Esophagus squamous epithelium (tissue), 4 donors: ENCODE measurements at regions not wholly inside any gene's neighbourhood (a gene's known extent, or its start where the extent isn't known, plus 50 kb on each side); places are given as distances from the start of the nearest gene placed in this dataset.

Source experiments
- POLR2A ChIP-seq, 4 donors: fragments of 450-650 bp; IDR thresholded peaks; one replicate each; pipeline ENCODE4 v1.6.1; 2017; ENCODE audit warnings: antibody characterized with exemption in 4 of 4, mild to moderate bottlenecking in 4 of 4, moderate library complexity in 3 of 4
- TF ChIP-seq, protein P1 (sequence below), 6 experiments: fragments of 450-650 bp in 4 of 6; fragments of 200-600 bp in 2 of 6; sonication (generic) in 2 of 6; IDR thresholded peaks; one replicate each; pipeline ENCODE4 v1.5.1; 2016 to 2019; ENCODE audit warnings: antibody characterized with exemption in 6 of 6, mild to moderate bottlenecking in 4 of 6, moderate library complexity in 4 of 6

DNA sequence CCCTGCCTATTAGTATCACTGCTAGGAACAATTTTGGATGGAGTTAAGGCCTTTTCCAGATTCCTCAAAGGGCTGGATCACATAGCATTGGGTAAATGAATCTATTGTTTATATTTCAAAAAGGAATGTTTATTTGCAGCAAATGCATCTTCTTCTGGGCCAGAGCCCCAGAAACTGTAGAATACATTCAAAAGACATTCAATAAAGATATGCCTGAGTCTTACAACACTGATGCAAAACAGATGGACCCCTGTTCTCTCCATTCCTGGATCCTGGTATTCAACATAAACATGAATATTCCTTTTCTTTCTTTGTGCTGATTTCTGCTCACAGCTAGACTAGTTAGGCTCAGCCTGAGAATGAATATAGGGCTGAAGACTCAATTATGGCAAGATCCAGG lies 227.2 kb upstream of the KLHL29 start:
- TF ChIP-seq, protein P1, sequence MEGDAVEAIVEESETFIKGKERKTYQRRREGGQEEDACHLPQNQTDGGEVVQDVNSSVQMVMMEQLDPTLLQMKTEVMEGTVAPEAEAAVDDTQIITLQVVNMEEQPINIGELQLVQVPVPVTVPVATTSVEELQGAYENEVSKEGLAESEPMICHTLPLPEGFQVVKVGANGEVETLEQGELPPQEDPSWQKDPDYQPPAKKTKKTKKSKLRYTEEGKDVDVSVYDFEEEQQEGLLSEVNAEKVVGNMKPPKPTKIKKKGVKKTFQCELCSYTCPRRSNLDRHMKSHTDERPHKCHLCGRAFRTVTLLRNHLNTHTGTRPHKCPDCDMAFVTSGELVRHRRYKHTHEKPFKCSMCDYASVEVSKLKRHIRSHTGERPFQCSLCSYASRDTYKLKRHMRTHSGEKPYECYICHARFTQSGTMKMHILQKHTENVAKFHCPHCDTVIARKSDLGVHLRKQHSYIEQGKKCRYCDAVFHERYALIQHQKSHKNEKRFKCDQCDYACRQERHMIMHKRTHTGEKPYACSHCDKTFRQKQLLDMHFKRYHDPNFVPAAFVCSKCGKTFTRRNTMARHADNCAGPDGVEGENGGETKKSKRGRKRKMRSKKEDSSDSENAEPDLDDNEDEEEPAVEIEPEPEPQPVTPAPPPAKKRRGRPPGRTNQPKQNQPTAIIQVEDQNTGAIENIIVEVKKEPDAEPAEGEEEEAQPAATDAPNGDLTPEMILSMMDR (IDR thresholded peaks at IDR 0.05), result no peak
- no peak for TF ChIP-seq POLR2A (IDR thresholded peaks at IDR 0.05)
